A673 (cell line): ENCODE measurements at regions not wholly inside any gene's neighbourhood (a gene's known extent, or its start where the extent isn't known, plus 50 kb on each side); places are given as distances from the start of the nearest gene placed in this dataset.
"Not testable (repeated sequence)": the region's sequence is repeated elsewhere in the genome, so short reads cannot be mapped to it uniquely, and the experiment has no call there.

Experiments
- BruUV-seq: library from RNA; stranded (reverse); fragments of 400-500 nt; replicated peaks from 2 replicates; lab custom pipeline; 2021; lab: Mats Ljungman, UMichigan
- CTCF ChIA-PET: fragments of 300-600 bp; sonication (Branson Sonifier 250); formaldehyde crosslinking; loops from one replicate; lab custom pipeline; 2022; ENCODE audit warnings: antibody characterized with exemption; lab: Charles Lee
- POLR2A ChIA-PET: fragments of 300-600 bp; sonication (Branson Sonifier 250); formaldehyde crosslinking; loops from one replicate; lab custom pipeline; 2022; ENCODE audit warnings: antibody characterized with exemption; ENCODE audit not compliant: low non-redundant PET; lab: Charles Lee
- DNase-seq: peaks from one replicate; pipeline ENCODE4 v3.0.0-alpha.2; 2015; ENCODE audit warnings: low spot score
- H3K27ac ChIP-seq: fragments of 200-600 bp; sonication (generic); 2 replicates; pipeline ENCODE4 v1.5.1; 2016; ENCODE audit warnings: mixed run types, low read depth, mild to moderate bottlenecking, mixed read lengths, antibody characterized with exemption, low read length; ENCODE audit not compliant: poor library complexity, severe bottlenecking
- H3K27me3 ChIP-seq: fragments of 200-600 bp; sonication (generic); replicated peaks from 2 replicates; pipeline ENCODE4 v1.6.1; 2017; ENCODE audit warnings: mixed run types, low read depth, mild to moderate bottlenecking, mixed read lengths, antibody characterized with exemption, low read length; ENCODE audit not compliant: insufficient read depth, poor library complexity
- H3K36me3 ChIP-seq: fragments of 200-600 bp; sonication (generic); 2 replicates; pipeline ENCODE4 v1.6.1; 2016; ENCODE audit warnings: mixed run types, mild to moderate bottlenecking, mixed read lengths, antibody characterized with exemption, low read length; ENCODE audit not compliant: insufficient read depth, poor library complexity, severe bottlenecking
- H3K4me1 ChIP-seq: fragments of 200-600 bp; sonication (generic); 2 replicates; pipeline ENCODE4 v1.6.1; 2017; ENCODE audit warnings: mixed run types, mild to moderate bottlenecking, mixed read lengths, antibody characterized with exemption, low read length; ENCODE audit not compliant: insufficient read depth, poor library complexity, severe bottlenecking
- H3K4me3 ChIP-seq: fragments of 200-600 bp; sonication (generic); 2 replicates; pipeline ENCODE4 v1.5.1; 2016; ENCODE audit warnings: low read depth, mixed run types, mild to moderate bottlenecking, mixed read lengths, low read length; ENCODE audit not compliant: poor library complexity, severe bottlenecking
- H3K9me3 ChIP-seq: fragments of 200-600 bp; sonication (generic); 2 replicates; pipeline ENCODE4 v1.6.1; 2016; ENCODE audit warnings: mixed run types, low read depth, mild to moderate bottlenecking, mixed read lengths, antibody characterized with exemption, low read length; ENCODE audit not compliant: poor library complexity, severe bottlenecking
- CTCF ChIP-seq: fragments of 300-800, 200-600 bp; sonication (generic); conservative IDR thresholded peaks from 2 replicates; pipeline ENCODE4 v1.5.1; 2017; ENCODE audit warnings: low read depth, mild to moderate bottlenecking, antibody characterized with exemption, low read length, moderate library complexity, mixed read lengths
- EZH2 ChIP-seq: fragments of 200-600 bp; sonication (generic); IDR thresholded peaks from 2 replicates; pipeline ENCODE4 v1.6.1; 2017; ENCODE audit warnings: borderline replicate concordance, low read depth, mild to moderate bottlenecking, mixed read lengths, antibody characterized with exemption, low read length; ENCODE audit not compliant: poor library complexity, severe bottlenecking
- intact Hi-C: fragments of 100-400 bp; cut with micrococcal nuclease; formaldehyde crosslinking; loops from one replicate; pipeline ENCODE4 v1.10.0; 2022; ENCODE audit not compliant: unreplicated experiment

GRCh38 chr3:186444974-186445373 lies 82.9 kb upstream of the DGKG start:
- no peak overlapping the region for H3K27ac ChIP-seq
- DNase-seq: no peak
- H3K9me3 ChIP-seq: no peaks in the 10 kb centered on the region
- H3K36me3 ChIP-seq: no peaks in the 10 kb centered on the region
- no peak for TF ChIP-seq EZH2
- TF ChIP-seq CTCF: no peak
- CTCF ChIA-PET: no interaction called here
- H3K4me1 ChIP-seq: no peaks in the 10 kb centered on the region
- no peak overlapping the region for H3K4me3 ChIP-seq
- POLR2A ChIA-PET: no interaction called here
- no TSS peak for BruUV-seq
- peaks cover 5% of the 10 kb centered on the region for H3K27me3 ChIP-seq
- intact Hi-C loops: no loop called here

GRCh38 chr3:186444288-186444687 lies 82.3 kb upstream of the DGKG start:
- POLR2A ChIA-PET: no interaction called here
- DNase-seq: no peak
- intact Hi-C loops: no loop called here
- H3K27me3 ChIP-seq: peaks cover 5% of the 10 kb centered on the region
- no peaks in the 10 kb centered on the region for H3K9me3 ChIP-seq
- CTCF ChIA-PET: no interaction called here
- BruUV-seq: no TSS peak
- TF ChIP-seq CTCF: no peak
- no peak for TF ChIP-seq EZH2
- H3K4me1 ChIP-seq: no peaks in the 10 kb centered on the region
- H3K4me3 ChIP-seq: no peak overlapping the region
- H3K36me3 ChIP-seq: no peaks in the 10 kb centered on the region
- no peak overlapping the region for H3K27ac ChIP-seq

- DNase-seq, H3K27ac ChIP-seq, H3K36me3 ChIP-seq, BruUV-seq, H3K4me1 ChIP-seq, H3K27me3 ChIP-seq, H3K4me3 ChIP-seq, H3K9me3 ChIP-seq, CTCF ChIA-PET, intact Hi-C loops, POLR2A ChIA-PET: not testable (repeated sequence)
These were observed 80.9 kb upstream of the DGKG start for GRCh38 chr3:186442979-186443378.

DNA sequence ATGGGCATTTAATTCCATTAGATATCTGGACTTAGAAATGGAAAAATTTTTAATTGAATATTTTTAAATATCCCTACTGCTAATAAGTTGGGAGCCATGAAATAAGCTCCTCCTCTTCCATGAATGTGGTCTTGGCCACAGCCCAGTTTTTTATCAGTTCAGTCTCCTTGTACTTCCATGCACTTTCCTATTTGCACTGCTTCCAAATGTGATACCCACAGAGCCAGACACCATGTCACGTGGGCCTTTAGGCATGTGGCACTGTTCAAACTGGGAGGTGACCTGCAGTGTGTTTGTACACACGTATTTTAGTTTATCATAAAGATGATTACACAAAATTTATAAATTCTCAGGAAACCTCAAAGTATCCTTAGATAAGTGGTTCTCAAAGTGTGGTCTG lies 80.1 kb upstream of the DGKG start:
- H3K27me3 ChIP-seq: no peaks in the 10 kb centered on the region
- CTCF ChIA-PET: no interaction called here
- POLR2A ChIA-PET: no interaction called here
- no peak for TF ChIP-seq EZH2
- TF ChIP-seq CTCF: no peak
- intact Hi-C loops: no loop called here
- no peaks in the 10 kb centered on the region for H3K4me1 ChIP-seq
- H3K27ac ChIP-seq: no peak overlapping the region
- no peaks in the 10 kb centered on the region for H3K36me3 ChIP-seq
- H3K4me3 ChIP-seq: no peak overlapping the region
- H3K9me3 ChIP-seq: no peaks in the 10 kb centered on the region
- no TSS peak for BruUV-seq
- DNase-seq: no peak
